Endodermal cell (in vitro differentiated cells): ENCODE measurements at regions not wholly inside any gene's neighbourhood (a gene's known extent, or its start where the extent isn't known, plus 50 kb on each side); places are given as distances from the start of the nearest gene placed in this dataset.

ENCODE experiments used
- DNase-seq: peaks from one replicate; pipeline ENCODE4 v3.0.0-alpha.2; 2017
- H3K27ac ChIP-seq: 2 replicates; pipeline ENCODE4 v1.5.1; 2013; ENCODE audit warnings: mild to moderate bottlenecking, low read depth, low read length, moderate library complexity
- H3K27me3 ChIP-seq: 2 replicates; pipeline ENCODE4 v1.6.1; 2013; ENCODE audit warnings: mild to moderate bottlenecking, low read length, moderate library complexity; ENCODE audit not compliant: insufficient read depth, control insufficient read depth, poor library complexity, severe bottlenecking
- H3K36me3 ChIP-seq: 2 replicates; pipeline ENCODE4 v1.7.0; 2013; ENCODE audit warnings: mild to moderate bottlenecking, low read length, moderate library complexity; ENCODE audit not compliant: control insufficient read depth, insufficient read depth
- H3K4me1 ChIP-seq: one replicate; pipeline ENCODE4 v1.7.0; 2013; ENCODE audit warnings: low read length; ENCODE audit not compliant: control insufficient read depth, insufficient read depth
- H3K4me3 ChIP-seq: 2 replicates; pipeline ENCODE4 v1.5.1; 2013; ENCODE audit warnings: mild to moderate bottlenecking, low read length, moderate library complexity
- H3K9ac ChIP-seq: 2 replicates; pipeline ENCODE4 v1.6.1; 2013; ENCODE audit warnings: mild to moderate bottlenecking, low read length, moderate library complexity; ENCODE audit not compliant: poor library complexity, severe bottlenecking; ENCODE audit errors: extremely low read depth
- H3K9me3 ChIP-seq: 2 replicates; pipeline ENCODE4 v1.6.1; 2013; ENCODE audit warnings: mild to moderate bottlenecking, low read length, moderate library complexity; ENCODE audit not compliant: control insufficient read depth
- H3K27ac Mint-ChIP-seq: 2 replicates; pipeline ENCODE4 v1.8.0; 2020; ENCODE audit warnings: mixed read lengths
- H3K27me3 Mint-ChIP-seq: 2 replicates; pipeline ENCODE4 v1.8.0; 2021; ENCODE audit warnings: mild to moderate bottlenecking, mixed read lengths; ENCODE audit not compliant: insufficient read depth
- H3K36me3 Mint-ChIP-seq: 2 replicates; pipeline ENCODE4 v1.8.0; 2020; ENCODE audit warnings: low read depth, mixed read lengths
- H3K4me1 Mint-ChIP-seq: 2 replicates; pipeline ENCODE4 v1.8.0; 2020; ENCODE audit warnings: mixed read lengths
- H3K4me3 Mint-ChIP-seq: 2 replicates; pipeline ENCODE4 v1.8.0; 2020; ENCODE audit warnings: mild to moderate bottlenecking, moderate library complexity, mixed read lengths
- H3K9me3 Mint-ChIP-seq: 2 replicates; pipeline ENCODE4 v1.8.0; 2020; ENCODE audit warnings: mild to moderate bottlenecking, mixed read lengths
- WGBS, 2 experiments: methylation state at CpG; one replicate each; pipeline versions ENCODE4 v1.1.5 to v1.1.7; 2013; ENCODE audit warnings: missing lambda C conversion rate in 2 of 2, mixed read lengths in 1 of 2; ENCODE audit not compliant: insufficient coverage in 1 of 2, insufficient read length in 1 of 2; 5-methylcytosine and 5-hydroxymethylcytosine counted together
- TF ChIP-seq, protein P1 (sequence below): fragments of 200-600 bp; sonication (generic); conservative IDR thresholded peaks from 2 replicates; pipeline ENCODE4 v1.5.0; 2021; ENCODE audit warnings: antibody characterized with exemption, mild to moderate bottlenecking

GRCh38 chr5:3386637-3387036 lies 209.0 kb upstream of the IRX1 start:
- Histone ChIP-seq H3K36me3 (no peaks in the 10 kb centered on the region), H3K27me3 (peaks cover 5% of the 10 kb centered on the region), H3K4me3 (no peak overlapping the region), H3K9ac (no peak overlapping the region), H3K27ac (no peak overlapping the region), H3K9me3 (no peaks in the 10 kb centered on the region), H3K4me1 (no peaks in the 10 kb centered on the region)
- Mint-ChIP-seq H3K27me3 (peaks cover 54% of the 10 kb centered on the region), H3K27ac (no peak overlapping the region), H3K9me3 (no peaks in the 10 kb centered on the region), H3K4me1 (peaks cover 8% of the 10 kb centered on the region), H3K36me3 (no peaks in the 10 kb centered on the region), H3K4me3 (no peak overlapping the region)
- WGBS, 2 experiments: 90 to 91% methylated on average over 6 to 17 of the region's 17 CpGs
- no peak for DNase-seq
- TF ChIP-seq, protein P1, sequence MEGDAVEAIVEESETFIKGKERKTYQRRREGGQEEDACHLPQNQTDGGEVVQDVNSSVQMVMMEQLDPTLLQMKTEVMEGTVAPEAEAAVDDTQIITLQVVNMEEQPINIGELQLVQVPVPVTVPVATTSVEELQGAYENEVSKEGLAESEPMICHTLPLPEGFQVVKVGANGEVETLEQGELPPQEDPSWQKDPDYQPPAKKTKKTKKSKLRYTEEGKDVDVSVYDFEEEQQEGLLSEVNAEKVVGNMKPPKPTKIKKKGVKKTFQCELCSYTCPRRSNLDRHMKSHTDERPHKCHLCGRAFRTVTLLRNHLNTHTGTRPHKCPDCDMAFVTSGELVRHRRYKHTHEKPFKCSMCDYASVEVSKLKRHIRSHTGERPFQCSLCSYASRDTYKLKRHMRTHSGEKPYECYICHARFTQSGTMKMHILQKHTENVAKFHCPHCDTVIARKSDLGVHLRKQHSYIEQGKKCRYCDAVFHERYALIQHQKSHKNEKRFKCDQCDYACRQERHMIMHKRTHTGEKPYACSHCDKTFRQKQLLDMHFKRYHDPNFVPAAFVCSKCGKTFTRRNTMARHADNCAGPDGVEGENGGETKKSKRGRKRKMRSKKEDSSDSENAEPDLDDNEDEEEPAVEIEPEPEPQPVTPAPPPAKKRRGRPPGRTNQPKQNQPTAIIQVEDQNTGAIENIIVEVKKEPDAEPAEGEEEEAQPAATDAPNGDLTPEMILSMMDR: no peak

DNA sequence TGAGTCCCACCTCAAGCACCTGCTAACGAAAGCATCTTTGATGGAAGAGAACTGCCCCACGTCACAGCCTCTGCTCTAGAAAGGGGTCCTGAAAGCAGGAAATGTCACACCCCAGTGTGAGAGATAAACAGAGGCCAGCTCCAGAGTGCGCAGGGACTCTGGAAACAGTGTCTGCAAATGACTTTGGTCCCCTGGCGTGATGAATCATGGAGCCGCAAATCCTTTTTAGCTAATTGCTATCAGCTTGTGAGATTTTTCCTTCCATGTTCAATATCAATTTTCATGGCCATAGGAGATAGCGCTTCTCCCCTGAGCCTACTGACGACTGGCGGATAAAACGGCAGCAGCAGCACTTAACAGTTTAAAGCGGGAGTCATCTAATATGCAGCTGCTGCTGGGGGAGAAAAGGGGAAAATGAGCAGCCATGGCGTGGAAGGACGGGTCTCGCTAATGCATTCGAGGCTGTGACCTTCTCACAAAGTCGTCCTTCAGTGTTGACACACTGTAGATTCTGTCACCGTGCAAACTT lies 209.6 kb upstream of the IRX1 start:
- TF ChIP-seq, protein P1: no peak
- 81 to 95% methylated on average over 12 to 16 of the region's 16 CpGs for WGBS, 2 experiments
- no peak overlapping the region for H3K27ac Mint-ChIP-seq
- Histone ChIP-seq H3K27ac (no peak overlapping the region), H3K9me3 (no peaks in the 10 kb centered on the region), H3K4me1 (no peaks in the 10 kb centered on the region), H3K9ac (no peak overlapping the region), H3K36me3 (no peaks in the 10 kb centered on the region), H3K4me3 (no peak overlapping the region), H3K27me3 (peaks cover 5% of the 10 kb centered on the region)
- DNase-seq: no peak
- no peak overlapping the region for H3K4me3 Mint-ChIP-seq
- no peaks in the 10 kb centered on the region for H3K9me3 Mint-ChIP-seq
- H3K36me3 Mint-ChIP-seq: no peaks in the 10 kb centered on the region
- peaks cover 8% of the 10 kb centered on the region for H3K4me1 Mint-ChIP-seq
- H3K27me3 Mint-ChIP-seq: peaks cover 50% of the 10 kb centered on the region

DNA sequence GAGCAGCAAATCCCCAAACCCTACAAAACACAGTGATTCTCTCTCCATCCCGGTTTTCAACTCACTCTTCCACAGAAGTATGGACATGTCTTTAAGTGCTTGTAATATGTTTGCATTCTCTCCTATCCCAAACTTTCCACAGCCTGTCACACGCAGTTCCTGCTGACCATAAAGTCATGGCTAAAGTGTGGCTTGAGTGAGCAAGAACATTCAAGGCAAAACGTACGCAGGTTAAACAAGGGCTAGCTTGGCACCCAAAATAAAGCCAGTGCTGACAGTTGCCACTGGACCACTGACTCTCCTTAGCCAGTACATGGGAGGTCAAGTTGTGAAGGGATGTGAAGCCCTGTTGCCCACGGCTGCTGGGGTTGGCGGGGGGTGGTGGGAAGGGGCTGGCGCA lies 211.1 kb upstream of the IRX1 start:
- no peak for DNase-seq
- Histone ChIP-seq H3K36me3 (no peaks in the 10 kb centered on the region), H3K9ac (no peak overlapping the region), H3K27ac (no peak overlapping the region), H3K27me3 (peaks cover 5% of the 10 kb centered on the region), H3K9me3 (no peaks in the 10 kb centered on the region), H3K4me3 (no peak overlapping the region), H3K4me1 (no peaks in the 10 kb centered on the region)
- peaks cover 8% of the 10 kb centered on the region for H3K4me1 Mint-ChIP-seq
- TF ChIP-seq, protein P1: no peak
- 95 to 100% methylated on average over 1 to 7 of the region's 7 CpGs for WGBS, 2 experiments
- no peak overlapping the region for H3K4me3 Mint-ChIP-seq
- no peak overlapping the region for H3K27ac Mint-ChIP-seq
- H3K27me3 Mint-ChIP-seq: peaks cover 43% of the 10 kb centered on the region
- no peaks in the 10 kb centered on the region for H3K36me3 Mint-ChIP-seq
- no peaks in the 10 kb centered on the region for H3K9me3 Mint-ChIP-seq
